Liver (tissue), 8 donors: ENCODE measurements at regions not wholly inside any gene's neighbourhood (a gene's known extent, or its start where the extent isn't known, plus 50 kb on each side); places are given as distances from the start of the nearest gene placed in this dataset.

ENCODE experiments used
- DNase-seq: peaks from one replicate; pipeline ENCODE4 v3.0.0-alpha.2; 2017; ENCODE audit warnings: low spot score
- H3K27ac ChIP-seq, 2 donors: one replicate each; pipeline ENCODE4 v1.7.0; 2013; ENCODE audit warnings: inconsistent platforms in 2 of 2, low read length in 2 of 2, control low read depth in 1 of 2, low read depth in 1 of 2, mild to moderate bottlenecking in 1 of 2
- H3K27me3 ChIP-seq, 4 donors: one replicate each; pipeline versions ENCODE4 v1.6.1 to v1.7.0; 2013; ENCODE audit warnings: low read length in 3 of 4, inconsistent platforms in 1 of 4, mild to moderate bottlenecking in 1 of 4, moderate library complexity in 1 of 4; ENCODE audit not compliant: control insufficient read depth in 4 of 4, insufficient read depth in 4 of 4
- H3K36me3 ChIP-seq, 4 donors: one replicate each; pipeline versions ENCODE4 v1.6.1 to v1.7.0; 2013; ENCODE audit warnings: low read length in 3 of 4, mild to moderate bottlenecking in 3 of 4, low read depth in 1 of 4, moderate library complexity in 1 of 4; ENCODE audit not compliant: control insufficient read depth in 4 of 4, insufficient read depth in 3 of 4
- H3K4me1 ChIP-seq, 4 donors: one replicate each; pipeline versions ENCODE4 v1.6.1 to v1.7.0; 2013; ENCODE audit warnings: low read length in 3 of 4, mild to moderate bottlenecking in 3 of 4, moderate library complexity in 1 of 4; ENCODE audit not compliant: control insufficient read depth in 4 of 4, insufficient read depth in 4 of 4
- H3K4me3 ChIP-seq, 3 donors: one replicate each; pipeline versions ENCODE4 v1.6.1 to v1.7.0; 2013; ENCODE audit warnings: low read length in 3 of 3, control low read depth in 1 of 3, low read depth in 1 of 3, mild to moderate bottlenecking in 1 of 3
- H3K9ac ChIP-seq, 2 donors: one replicate each; pipeline ENCODE4 v1.7.0; 2013; ENCODE audit warnings: low read length in 2 of 2, mild to moderate bottlenecking in 2 of 2, moderate library complexity in 2 of 2, control low read depth in 1 of 2, low read depth in 1 of 2
- H3K9me3 ChIP-seq, 4 donors: one replicate each; pipeline versions ENCODE4 v1.6.1 to v1.7.0; 2013; ENCODE audit warnings: low read length in 3 of 4; ENCODE audit not compliant: control insufficient read depth in 4 of 4
- EGR1 ChIP-seq, 2 donors: IDR thresholded peaks; 2 replicates each; pipeline ENCODE4 v1.6.1; 2016 to 2018; ENCODE audit warnings: antibody characterized with exemption in 2 of 2, low read depth in 2 of 2
- FOXA1 ChIP-seq: IDR thresholded peaks from 2 replicates; pipeline ENCODE4 v1.6.1; 2016; ENCODE audit warnings: antibody characterized with exemption
- FOXA2 ChIP-seq: IDR thresholded peaks from 2 replicates; pipeline ENCODE4 v1.6.1; 2016; ENCODE audit warnings: antibody characterized with exemption
- GABPA ChIP-seq, 2 donors: IDR thresholded peaks in 1 of 2; conservative IDR thresholded peaks in 1 of 2; 2 replicates each; pipeline ENCODE4 v1.6.1; 2016; ENCODE audit warnings: antibody characterized with exemption in 2 of 2, mild to moderate bottlenecking in 1 of 2, moderate library complexity in 1 of 2
- HNF4G ChIP-seq: IDR thresholded peaks from 2 replicates; pipeline ENCODE4 v1.6.1; 2016; ENCODE audit warnings: antibody characterized with exemption
- JUND ChIP-seq, 2 donors: IDR thresholded peaks; 2 replicates each; pipeline ENCODE4 v1.6.1; 2016; ENCODE audit warnings: antibody characterized with exemption in 2 of 2
- NR2F2 ChIP-seq: IDR thresholded peaks from 2 replicates; pipeline ENCODE4 v1.6.1; 2016; ENCODE audit warnings: antibody characterized with exemption
- SP1 ChIP-seq: IDR thresholded peaks from 2 replicates; pipeline ENCODE4 v1.6.1; 2018; ENCODE audit warnings: antibody characterized with exemption, mild to moderate bottlenecking
- TAF1 ChIP-seq: conservative IDR thresholded peaks from 2 replicates; pipeline ENCODE4 v1.6.1; 2016; ENCODE audit warnings: antibody characterized with exemption, mild to moderate bottlenecking
- YY1 ChIP-seq: IDR thresholded peaks from 2 replicates; pipeline ENCODE4 v1.6.1; 2016; ENCODE audit warnings: antibody characterized with exemption, mild to moderate bottlenecking
- WGBS: extraction: QIAGEN DNeasy Blood & Tissue Kit; methylation state at CpG from one replicate; pipeline ENCODE4 v1.1.7; 2013; 5-methylcytosine and 5-hydroxymethylcytosine counted together
- TF ChIP-seq, protein P1 (sequence below): IDR thresholded peaks from 2 replicates; pipeline ENCODE4 v1.6.1; 2016; ENCODE audit warnings: antibody characterized with exemption
- TF ChIP-seq, protein P2 (sequence below): IDR thresholded peaks from 2 replicates; pipeline ENCODE4 v1.6.1; 2016; ENCODE audit warnings: antibody characterized with exemption
- TF ChIP-seq, protein P3 (sequence below): fragments of 150-350 bp; IDR thresholded peaks from 2 replicates; pipeline ENCODE4 v1.5.1; 2017; ENCODE audit warnings: improper control_type of control experiment, low read depth, low read length; ENCODE audit not compliant: missing input control
- TF ChIP-seq, protein P4 (sequence below): IDR thresholded peaks from 2 replicates; pipeline ENCODE4 v1.6.1; 2016; ENCODE audit warnings: antibody characterized with exemption, mild to moderate bottlenecking
- TF ChIP-seq, protein P5 (sequence below): IDR thresholded peaks from 2 replicates; pipeline ENCODE4 v1.6.1; 2016; ENCODE audit warnings: antibody characterized with exemption
- donor health status: healthy.
- donor health status: healthy.
- donor health status: healthy.
- donor health status: healthy.
- donor health status: healthy.

DNA sequence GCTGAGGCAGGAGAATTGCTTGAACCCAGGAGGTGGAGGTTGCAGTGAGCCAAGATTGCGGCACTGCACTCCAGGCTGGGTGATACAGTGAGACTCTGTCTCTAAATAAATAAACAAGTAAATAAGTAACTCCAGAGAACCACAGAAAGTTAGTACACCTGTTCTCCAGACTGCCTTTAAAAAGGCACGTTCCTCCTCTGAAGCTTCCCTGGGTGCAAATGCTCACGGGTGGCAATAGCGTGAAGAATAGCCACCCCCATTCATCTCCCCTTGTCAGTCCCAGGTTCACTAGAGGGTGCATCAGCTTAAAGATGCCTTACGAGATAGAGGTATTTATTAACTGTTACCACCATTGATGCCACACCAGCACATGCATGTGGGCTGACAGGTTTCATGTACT, 64.3 kb upstream of the RTN4 start:
- H3K27ac ChIP-seq: no peak overlapping the region
- no peak overlapping the region for H3K9ac ChIP-seq
- no peak overlapping the region for H3K4me3 ChIP-seq
- H3K36me3 ChIP-seq: no peaks in the 10 kb centered on the region
- H3K9me3 ChIP-seq: no peaks in the 10 kb centered on the region
- WGBS: 95% methylated on average over 5 of the region's 5 CpGs
- no peak for DNase-seq
- no peaks in the 10 kb centered on the region for H3K4me1 ChIP-seq
- no peaks in the 10 kb centered on the region for H3K27me3 ChIP-seq
- no peak for TF ChIP-seq EGR1 (IDR thresholded peaks at IDR 0.05; ENCODE audit: low read depth in 2 of 2)
- TF ChIP-seq, protein P1, sequence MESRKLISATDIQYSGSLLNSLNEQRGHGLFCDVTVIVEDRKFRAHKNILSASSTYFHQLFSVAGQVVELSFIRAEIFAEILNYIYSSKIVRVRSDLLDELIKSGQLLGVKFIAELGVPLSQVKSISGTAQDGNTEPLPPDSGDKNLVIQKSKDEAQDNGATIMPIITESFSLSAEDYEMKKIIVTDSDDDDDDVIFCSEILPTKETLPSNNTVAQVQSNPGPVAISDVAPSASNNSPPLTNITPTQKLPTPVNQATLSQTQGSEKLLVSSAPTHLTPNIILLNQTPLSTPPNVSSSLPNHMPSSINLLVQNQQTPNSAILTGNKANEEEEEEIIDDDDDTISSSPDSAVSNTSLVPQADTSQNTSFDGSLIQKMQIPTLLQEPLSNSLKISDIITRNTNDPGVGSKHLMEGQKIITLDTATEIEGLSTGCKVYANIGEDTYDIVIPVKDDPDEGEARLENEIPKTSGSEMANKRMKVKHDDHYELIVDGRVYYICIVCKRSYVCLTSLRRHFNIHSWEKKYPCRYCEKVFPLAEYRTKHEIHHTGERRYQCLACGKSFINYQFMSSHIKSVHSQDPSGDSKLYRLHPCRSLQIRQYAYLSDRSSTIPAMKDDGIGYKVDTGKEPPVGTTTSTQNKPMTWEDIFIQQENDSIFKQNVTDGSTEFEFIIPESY: no peak
- TF ChIP-seq SP1: no peak
- TF ChIP-seq, protein P2, sequence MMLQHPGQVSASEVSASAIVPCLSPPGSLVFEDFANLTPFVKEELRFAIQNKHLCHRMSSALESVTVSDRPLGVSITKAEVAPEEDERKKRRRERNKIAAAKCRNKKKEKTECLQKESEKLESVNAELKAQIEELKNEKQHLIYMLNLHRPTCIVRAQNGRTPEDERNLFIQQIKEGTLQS: no peak
- no peak for TF ChIP-seq NR2F2
- TF ChIP-seq FOXA2: no peak
- no peak for TF ChIP-seq FOXA1
- TF ChIP-seq TAF1: no peak
- TF ChIP-seq YY1: no peak
- no peak for TF ChIP-seq JUND (IDR thresholded peaks at IDR 0.05)
- TF ChIP-seq, protein P3, sequence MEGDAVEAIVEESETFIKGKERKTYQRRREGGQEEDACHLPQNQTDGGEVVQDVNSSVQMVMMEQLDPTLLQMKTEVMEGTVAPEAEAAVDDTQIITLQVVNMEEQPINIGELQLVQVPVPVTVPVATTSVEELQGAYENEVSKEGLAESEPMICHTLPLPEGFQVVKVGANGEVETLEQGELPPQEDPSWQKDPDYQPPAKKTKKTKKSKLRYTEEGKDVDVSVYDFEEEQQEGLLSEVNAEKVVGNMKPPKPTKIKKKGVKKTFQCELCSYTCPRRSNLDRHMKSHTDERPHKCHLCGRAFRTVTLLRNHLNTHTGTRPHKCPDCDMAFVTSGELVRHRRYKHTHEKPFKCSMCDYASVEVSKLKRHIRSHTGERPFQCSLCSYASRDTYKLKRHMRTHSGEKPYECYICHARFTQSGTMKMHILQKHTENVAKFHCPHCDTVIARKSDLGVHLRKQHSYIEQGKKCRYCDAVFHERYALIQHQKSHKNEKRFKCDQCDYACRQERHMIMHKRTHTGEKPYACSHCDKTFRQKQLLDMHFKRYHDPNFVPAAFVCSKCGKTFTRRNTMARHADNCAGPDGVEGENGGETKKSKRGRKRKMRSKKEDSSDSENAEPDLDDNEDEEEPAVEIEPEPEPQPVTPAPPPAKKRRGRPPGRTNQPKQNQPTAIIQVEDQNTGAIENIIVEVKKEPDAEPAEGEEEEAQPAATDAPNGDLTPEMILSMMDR: no peak
- TF ChIP-seq GABPA (IDR thresholded peaks at IDR 0.05 in 1 of 2, conservative IDR thresholded peaks at IDR 0.05 in 1 of 2): no peak
- TF ChIP-seq, protein P4, sequence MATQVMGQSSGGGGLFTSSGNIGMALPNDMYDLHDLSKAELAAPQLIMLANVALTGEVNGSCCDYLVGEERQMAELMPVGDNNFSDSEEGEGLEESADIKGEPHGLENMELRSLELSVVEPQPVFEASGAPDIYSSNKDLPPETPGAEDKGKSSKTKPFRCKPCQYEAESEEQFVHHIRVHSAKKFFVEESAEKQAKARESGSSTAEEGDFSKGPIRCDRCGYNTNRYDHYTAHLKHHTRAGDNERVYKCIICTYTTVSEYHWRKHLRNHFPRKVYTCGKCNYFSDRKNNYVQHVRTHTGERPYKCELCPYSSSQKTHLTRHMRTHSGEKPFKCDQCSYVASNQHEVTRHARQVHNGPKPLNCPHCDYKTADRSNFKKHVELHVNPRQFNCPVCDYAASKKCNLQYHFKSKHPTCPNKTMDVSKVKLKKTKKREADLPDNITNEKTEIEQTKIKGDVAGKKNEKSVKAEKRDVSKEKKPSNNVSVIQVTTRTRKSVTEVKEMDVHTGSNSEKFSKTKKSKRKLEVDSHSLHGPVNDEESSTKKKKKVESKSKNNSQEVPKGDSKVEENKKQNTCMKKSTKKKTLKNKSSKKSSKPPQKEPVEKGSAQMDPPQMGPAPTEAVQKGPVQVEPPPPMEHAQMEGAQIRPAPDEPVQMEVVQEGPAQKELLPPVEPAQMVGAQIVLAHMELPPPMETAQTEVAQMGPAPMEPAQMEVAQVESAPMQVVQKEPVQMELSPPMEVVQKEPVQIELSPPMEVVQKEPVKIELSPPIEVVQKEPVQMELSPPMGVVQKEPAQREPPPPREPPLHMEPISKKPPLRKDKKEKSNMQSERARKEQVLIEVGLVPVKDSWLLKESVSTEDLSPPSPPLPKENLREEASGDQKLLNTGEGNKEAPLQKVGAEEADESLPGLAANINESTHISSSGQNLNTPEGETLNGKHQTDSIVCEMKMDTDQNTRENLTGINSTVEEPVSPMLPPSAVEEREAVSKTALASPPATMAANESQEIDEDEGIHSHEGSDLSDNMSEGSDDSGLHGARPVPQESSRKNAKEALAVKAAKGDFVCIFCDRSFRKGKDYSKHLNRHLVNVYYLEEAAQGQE: no peak
- no peak for TF ChIP-seq HNF4G

DNA sequence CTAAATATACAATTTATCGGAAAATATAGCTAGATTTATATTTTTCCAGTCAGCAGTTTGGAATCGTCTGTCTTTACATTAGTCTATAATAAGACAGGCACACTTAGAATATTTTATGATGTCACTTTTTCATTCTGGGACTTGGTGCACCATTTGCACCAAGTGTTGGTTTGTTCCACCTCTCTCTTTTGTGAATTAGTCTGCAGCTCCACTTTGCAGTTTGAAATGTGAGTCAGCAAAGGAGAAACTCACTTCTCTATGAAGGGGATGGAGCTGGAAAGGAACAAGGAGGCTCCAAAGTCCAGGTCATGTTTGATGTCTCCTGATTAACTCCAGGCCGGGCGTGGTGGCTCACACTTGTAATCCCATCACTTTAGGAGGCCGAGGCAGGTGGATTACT, 63.8 kb upstream of the RTN4 start:
- H3K27ac ChIP-seq: no peak overlapping the region
- TF ChIP-seq, protein P3: no peak
- no peak for TF ChIP-seq TAF1
- TF ChIP-seq, protein P5, sequence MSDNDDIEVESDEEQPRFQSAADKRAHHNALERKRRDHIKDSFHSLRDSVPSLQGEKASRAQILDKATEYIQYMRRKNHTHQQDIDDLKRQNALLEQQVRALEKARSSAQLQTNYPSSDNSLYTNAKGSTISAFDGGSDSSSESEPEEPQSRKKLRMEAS: no peak
- TF ChIP-seq, protein P1: no peak
- TF ChIP-seq, protein P2: no peak
- TF ChIP-seq, protein P4: no peak
- TF ChIP-seq NR2F2: no peak
- no peak for TF ChIP-seq GABPA (IDR thresholded peaks at IDR 0.05 in 1 of 2, conservative IDR thresholded peaks at IDR 0.05 in 1 of 2)
- TF ChIP-seq HNF4G: no peak

More for the DNA sequence above, 63.8 kb upstream of the RTN4 start:
- Histone ChIP-seq H3K27me3 (no peaks in the 10 kb centered on the region), H3K4me3 (no peak overlapping the region), H3K9ac (no peak overlapping the region), H3K36me3 (no peaks in the 10 kb centered on the region), H3K4me1 (no peaks in the 10 kb centered on the region), H3K9me3 (no peaks in the 10 kb centered on the region)
- DNase-seq: no peak
- WGBS: 81% methylated on average over 5 of the region's 5 CpGs
